ENCODE measurements at regions not wholly inside any gene's neighbourhood (a gene's known extent, or its start where the extent isn't known, plus 50 kb on each side); places are given as distances from the start of the nearest gene placed in this dataset.

DNA sequence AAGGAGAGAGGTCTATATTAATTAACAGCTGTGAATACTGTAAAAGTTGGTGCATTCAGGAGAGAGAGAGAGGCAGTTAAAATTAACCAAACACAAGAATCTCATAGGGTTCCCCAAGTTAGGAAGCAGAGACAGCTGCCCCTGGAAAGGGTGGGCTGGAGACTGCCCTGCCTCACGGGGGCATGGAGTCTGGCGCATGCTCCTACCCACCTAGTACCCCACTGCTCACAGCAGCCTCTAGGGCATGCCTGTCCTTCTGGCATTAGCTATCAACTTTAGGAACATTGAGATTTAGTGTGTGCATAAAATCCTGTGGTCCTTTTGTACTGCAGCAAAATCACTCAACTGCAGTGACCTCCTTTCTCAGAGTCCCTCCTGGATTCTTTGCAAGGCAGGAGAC, 710.1 kb downstream of the SORCS3 start:
- Histone ChIP-seq H3K27me3 (no peaks in the 10 kb centered on the region), H3K9me3 (no peaks in the 10 kb centered on the region), H3K27ac (no peak overlapping the region), H3K36me3 (no peaks in the 10 kb centered on the region), H3K4me1 (no peaks in the 10 kb centered on the region), H3K4me3 (no peak overlapping the region)
- WGBS, 2 donors = 63 to 85% methylated on average over 2 of the region's 2 CpGs
- ATAC-seq = no peak
- FAIRE-seq = no peak
- TF ChIP-seq, protein P1, sequence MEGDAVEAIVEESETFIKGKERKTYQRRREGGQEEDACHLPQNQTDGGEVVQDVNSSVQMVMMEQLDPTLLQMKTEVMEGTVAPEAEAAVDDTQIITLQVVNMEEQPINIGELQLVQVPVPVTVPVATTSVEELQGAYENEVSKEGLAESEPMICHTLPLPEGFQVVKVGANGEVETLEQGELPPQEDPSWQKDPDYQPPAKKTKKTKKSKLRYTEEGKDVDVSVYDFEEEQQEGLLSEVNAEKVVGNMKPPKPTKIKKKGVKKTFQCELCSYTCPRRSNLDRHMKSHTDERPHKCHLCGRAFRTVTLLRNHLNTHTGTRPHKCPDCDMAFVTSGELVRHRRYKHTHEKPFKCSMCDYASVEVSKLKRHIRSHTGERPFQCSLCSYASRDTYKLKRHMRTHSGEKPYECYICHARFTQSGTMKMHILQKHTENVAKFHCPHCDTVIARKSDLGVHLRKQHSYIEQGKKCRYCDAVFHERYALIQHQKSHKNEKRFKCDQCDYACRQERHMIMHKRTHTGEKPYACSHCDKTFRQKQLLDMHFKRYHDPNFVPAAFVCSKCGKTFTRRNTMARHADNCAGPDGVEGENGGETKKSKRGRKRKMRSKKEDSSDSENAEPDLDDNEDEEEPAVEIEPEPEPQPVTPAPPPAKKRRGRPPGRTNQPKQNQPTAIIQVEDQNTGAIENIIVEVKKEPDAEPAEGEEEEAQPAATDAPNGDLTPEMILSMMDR (IDR thresholded peaks at IDR 0.05) = no peak
- intact Hi-C loops (cut with DNase I) = no loop called here
- DNase-seq = no peak

DNA sequence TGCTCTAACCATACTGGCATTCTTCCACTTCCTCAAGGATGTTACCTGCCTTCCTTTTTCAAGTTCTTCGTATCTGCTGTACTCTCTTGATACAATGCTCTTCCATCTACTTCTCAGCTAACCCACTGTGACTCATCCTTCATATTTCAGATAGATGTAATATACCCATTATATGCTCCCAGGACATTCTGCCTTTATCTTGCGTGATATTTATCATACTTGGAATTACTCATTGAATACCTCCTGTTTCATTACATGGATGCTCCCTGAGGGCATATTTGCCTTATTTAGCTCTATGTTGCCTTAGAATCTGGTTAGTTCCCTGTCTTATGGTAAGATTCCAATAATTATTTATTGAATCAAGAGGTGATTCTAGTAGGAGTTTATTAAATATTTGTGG, 706.4 kb downstream of the SORCS3 start:
- TF ChIP-seq, protein P1 (IDR thresholded peaks at IDR 0.05) = no peak
- no peak for DNase-seq
- FAIRE-seq = no peak
- Histone ChIP-seq H3K27ac (no peak overlapping the region), H3K4me1 (no peaks in the 10 kb centered on the region), H3K4me3 (no peak overlapping the region), H3K9me3 (no peaks in the 10 kb centered on the region), H3K36me3 (no peaks in the 10 kb centered on the region), H3K27me3 (no peaks in the 10 kb centered on the region)
- intact Hi-C loops (cut with DNase I) = no loop called here
- WGBS, 2 donors = 74 to 84% methylated on average over 2 of the region's 2 CpGs
- ATAC-seq = no peak

DNA sequence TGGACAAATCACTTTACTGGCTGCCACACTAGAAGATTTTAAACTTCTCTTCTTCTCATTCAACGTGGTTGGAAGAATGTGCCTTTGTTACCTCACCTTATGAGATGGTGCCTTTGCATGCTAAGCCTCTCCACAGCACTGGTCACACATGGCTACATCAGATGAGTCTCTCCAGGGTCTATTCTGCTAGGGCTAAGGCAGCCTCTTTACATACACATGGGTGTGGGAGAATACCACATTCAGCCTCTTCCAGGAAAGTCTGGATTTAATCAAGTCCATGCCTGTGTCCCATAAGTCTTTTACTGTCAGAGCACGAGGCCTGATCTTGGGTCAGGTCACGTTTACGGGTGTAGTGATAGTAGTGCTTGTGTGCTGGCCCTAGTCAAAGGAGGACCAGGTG, 701.5 kb downstream of the SORCS3 start:
- no peaks in the 10 kb centered on the region for H3K4me1 ChIP-seq
- FAIRE-seq = no peak
- 42% methylated on average over 4 of the region's 4 CpGs for WGBS, 2 donors
- no peak overlapping the region for H3K4me3 ChIP-seq
- intact Hi-C loops (cut with DNase I) = no loop called here
- DNase-seq = no peak
- TF ChIP-seq, protein P1 (IDR thresholded peaks at IDR 0.05) = no peak
- H3K36me3 ChIP-seq = no peaks in the 10 kb centered on the region
- no peak for ATAC-seq
- H3K9me3 ChIP-seq = no peaks in the 10 kb centered on the region
- H3K27me3 ChIP-seq = no peaks in the 10 kb centered on the region
- H3K27ac ChIP-seq = no peak overlapping the region

DNA sequence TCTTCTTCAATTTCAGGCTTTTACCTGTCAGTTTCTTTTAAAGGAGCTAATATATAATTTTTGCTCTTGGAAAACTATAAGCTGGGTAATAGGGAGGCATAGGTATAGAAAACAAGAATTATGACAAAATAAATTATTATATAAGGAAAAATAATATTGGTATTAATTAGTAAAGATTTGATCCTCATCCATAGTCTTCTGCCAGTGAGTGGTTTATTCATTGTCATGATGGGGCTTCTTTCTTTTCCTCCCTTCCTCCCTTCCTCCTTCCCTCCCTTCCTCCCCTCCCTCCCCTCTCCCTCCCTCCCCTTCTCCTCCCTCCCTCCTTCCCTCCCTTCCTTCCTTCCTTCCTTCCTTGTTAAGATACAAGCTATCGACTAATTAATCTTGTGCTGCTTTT, 698.6 kb downstream of the SORCS3 start:
- Histone ChIP-seq H3K9me3 (no peaks in the 10 kb centered on the region), H3K4me3 (no peak overlapping the region), H3K36me3 (no peaks in the 10 kb centered on the region), H3K4me1 (no peaks in the 10 kb centered on the region), H3K27me3 (no peaks in the 10 kb centered on the region), H3K27ac (no peak overlapping the region)
- TF ChIP-seq, protein P1 (IDR thresholded peaks at IDR 0.05) = no peak
- intact Hi-C loops (cut with DNase I) = no loop called here
- ATAC-seq (no peak), FAIRE-seq (no peak), DNase-seq (no peak)
- WGBS, 2 donors = 47 to 86% methylated on average over 1 of the region's 1 CpG

DNA sequence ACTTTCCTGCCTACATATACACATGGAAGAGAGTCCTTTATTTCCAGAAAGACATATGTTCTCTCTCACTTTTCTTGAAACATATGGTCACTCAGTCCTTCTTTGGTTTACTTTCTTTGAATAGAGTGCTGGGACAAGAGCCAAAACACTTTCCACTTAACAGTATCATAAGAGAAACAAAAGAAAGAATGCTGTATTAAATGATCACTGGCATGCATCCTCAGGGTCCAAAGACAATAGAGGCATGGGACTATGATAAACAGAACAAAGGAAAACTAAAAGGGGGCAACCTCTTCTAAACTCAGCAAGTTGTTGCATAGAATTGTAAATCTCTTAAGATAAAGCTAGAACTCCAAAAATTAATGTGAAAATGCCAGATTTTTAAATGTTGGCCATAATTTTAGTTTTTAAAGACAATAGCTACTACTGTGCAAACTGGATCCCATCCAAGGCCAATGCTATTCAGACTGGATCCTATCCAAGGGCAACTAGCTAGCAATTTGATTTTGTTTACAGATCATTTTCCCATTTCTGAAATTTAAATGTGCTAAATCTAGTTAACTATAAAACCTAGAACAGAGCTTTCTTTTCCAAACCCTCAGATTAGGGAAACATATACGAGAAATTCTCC, 687.5 kb downstream of the SORCS3 start:
- H3K27ac ChIP-seq = no peak overlapping the region
- DNase-seq (no peak), ATAC-seq (no peak), FAIRE-seq (no peak)
- TF ChIP-seq, protein P1 (IDR thresholded peaks at IDR 0.05) = no peak
- H3K9me3 ChIP-seq = no peaks in the 10 kb centered on the region
- 59 to 65% methylated on average over 1 of the region's 1 CpG for WGBS, 2 donors
- no peaks in the 10 kb centered on the region for H3K27me3 ChIP-seq
- H3K4me1 ChIP-seq = no peaks in the 10 kb centered on the region
- no peak overlapping the region for H3K4me3 ChIP-seq
- intact Hi-C loops (cut with DNase I) = no loop called here
- no peaks in the 10 kb centered on the region for H3K36me3 ChIP-seq
